Gastroesophageal sphincter (tissue), 4 donors: ENCODE measurements at regions not wholly inside any gene's neighbourhood (a gene's known extent, or its start where the extent isn't known, plus 50 kb on each side); places are given as distances from the start of the nearest gene placed in this dataset.

Source experiments
- ATAC-seq: fragments of 150-250 bp; one replicate; pipeline ENCODE4 v1.9.1; 2016; ENCODE audit warnings: mild to moderate bottlenecking, moderate library complexity
- H3K27ac ChIP-seq, 4 donors: fragments of 200-600 bp; sonication (generic) in 3 of 4; 1 replicate in 3 of 4; 2 replicates in 1 of 4; pipeline ENCODE4 v1.5.1; 2016 to 2019
- H3K27me3 ChIP-seq: fragments of 200-600 bp; sonication (generic); one replicate; pipeline ENCODE4 v1.5.1; 2019
- H3K36me3 ChIP-seq, 2 donors: fragments of 200-600 bp; sonication (generic); one replicate each; pipeline ENCODE4 v1.5.1; 2019; ENCODE audit warnings: control low read depth in 1 of 2
- H3K4me1 ChIP-seq, 3 donors: fragments of 200-600 bp; sonication (generic); 1 replicate in 2 of 3; 2 replicates in 1 of 3; pipeline ENCODE4 v1.5.1; 2016 to 2019; ENCODE audit warnings: control low read depth in 2 of 3
- H3K4me3 ChIP-seq, 2 donors: fragments of 200-600 bp; sonication (generic); one replicate each; pipeline ENCODE4 v1.5.1; 2019; ENCODE audit warnings: mild to moderate bottlenecking in 1 of 2, moderate library complexity in 1 of 2
- H3K9me3 ChIP-seq, 3 donors: fragments of 200-600 bp; sonication (generic); one replicate each; pipeline ENCODE4 v1.5.1; 2017 to 2019; ENCODE audit warnings: control low read depth in 2 of 3
- EP300 ChIP-seq: sonication (generic); formaldehyde crosslinking; IDR thresholded peaks from one replicate; pipeline ENCODE4 v1.6.1; 2017; ENCODE audit warnings: antibody characterized with exemption, mild to moderate bottlenecking
- POLR2A ChIP-seq, 2 donors: fragments of 450-650 bp; IDR thresholded peaks; one replicate each; pipeline ENCODE4 v1.6.1; 2017; ENCODE audit warnings: antibody characterized with exemption in 2 of 2, mild to moderate bottlenecking in 2 of 2, moderate library complexity in 1 of 2
- POLR2AphosphoS5 ChIP-seq: sonication (generic); formaldehyde crosslinking; IDR thresholded peaks from one replicate; pipeline ENCODE4 v1.6.1; 2017; ENCODE audit warnings: antibody characterized with exemption
- WGBS, 2 donors: methylation state at CpG; one replicate each; pipeline ENCODE4 v1.1.5; 2018; ENCODE audit warnings: low coverage in 1 of 2; 5-methylcytosine and 5-hydroxymethylcytosine counted together
- TF ChIP-seq, protein P1 (sequence below), 4 experiments: fragments of 200-600 bp in 2 of 4; fragments of 450-650 bp in 2 of 4; sonication (generic) in 1 of 4; IDR thresholded peaks; one replicate each; pipeline ENCODE4 v1.5.1; 2017 to 2019; ENCODE audit warnings: antibody characterized with exemption in 4 of 4, mild to moderate bottlenecking in 2 of 4, moderate library complexity in 2 of 4

DNA sequence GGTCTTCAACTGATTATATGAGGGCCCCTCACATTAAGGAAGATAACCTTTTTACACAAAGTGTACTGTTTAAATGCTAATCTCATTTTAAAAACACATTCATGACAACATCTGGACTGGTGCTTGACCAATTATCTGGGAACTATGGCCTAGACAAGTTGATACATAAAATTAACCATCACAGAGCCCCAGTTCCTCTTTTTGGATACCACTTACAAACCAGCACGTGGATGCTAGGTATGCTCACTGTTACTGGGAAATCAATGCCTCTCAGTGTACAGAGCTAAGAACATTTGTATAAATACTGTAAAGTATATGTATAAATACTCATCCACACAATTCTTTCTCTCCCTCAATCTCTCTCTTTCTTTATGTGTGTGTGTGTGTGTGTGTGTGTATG is 1217.8 kb upstream of the LRRTM3 start:
- Histone ChIP-seq H3K4me1 (no peaks in the 10 kb centered on the region), H3K4me3 (no peak overlapping the region), H3K27me3 (no peaks in the 10 kb centered on the region), H3K36me3 (no peaks in the 10 kb centered on the region), H3K9me3 (no peaks in the 10 kb centered on the region), H3K27ac (no peak overlapping the region)
- no peak for ATAC-seq
- no peak for TF ChIP-seq EP300
- TF ChIP-seq POLR2AphosphoS5: no peak
- TF ChIP-seq, protein P1, sequence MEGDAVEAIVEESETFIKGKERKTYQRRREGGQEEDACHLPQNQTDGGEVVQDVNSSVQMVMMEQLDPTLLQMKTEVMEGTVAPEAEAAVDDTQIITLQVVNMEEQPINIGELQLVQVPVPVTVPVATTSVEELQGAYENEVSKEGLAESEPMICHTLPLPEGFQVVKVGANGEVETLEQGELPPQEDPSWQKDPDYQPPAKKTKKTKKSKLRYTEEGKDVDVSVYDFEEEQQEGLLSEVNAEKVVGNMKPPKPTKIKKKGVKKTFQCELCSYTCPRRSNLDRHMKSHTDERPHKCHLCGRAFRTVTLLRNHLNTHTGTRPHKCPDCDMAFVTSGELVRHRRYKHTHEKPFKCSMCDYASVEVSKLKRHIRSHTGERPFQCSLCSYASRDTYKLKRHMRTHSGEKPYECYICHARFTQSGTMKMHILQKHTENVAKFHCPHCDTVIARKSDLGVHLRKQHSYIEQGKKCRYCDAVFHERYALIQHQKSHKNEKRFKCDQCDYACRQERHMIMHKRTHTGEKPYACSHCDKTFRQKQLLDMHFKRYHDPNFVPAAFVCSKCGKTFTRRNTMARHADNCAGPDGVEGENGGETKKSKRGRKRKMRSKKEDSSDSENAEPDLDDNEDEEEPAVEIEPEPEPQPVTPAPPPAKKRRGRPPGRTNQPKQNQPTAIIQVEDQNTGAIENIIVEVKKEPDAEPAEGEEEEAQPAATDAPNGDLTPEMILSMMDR (IDR thresholded peaks at IDR 0.05): no peak
- no peak for TF ChIP-seq POLR2A (IDR thresholded peaks at IDR 0.05)
- WGBS, 2 donors: 80% methylated on average over 1 of the region's 1 CpG; no CpG with 5 or more reads in 1 of the 2 donors

DNA sequence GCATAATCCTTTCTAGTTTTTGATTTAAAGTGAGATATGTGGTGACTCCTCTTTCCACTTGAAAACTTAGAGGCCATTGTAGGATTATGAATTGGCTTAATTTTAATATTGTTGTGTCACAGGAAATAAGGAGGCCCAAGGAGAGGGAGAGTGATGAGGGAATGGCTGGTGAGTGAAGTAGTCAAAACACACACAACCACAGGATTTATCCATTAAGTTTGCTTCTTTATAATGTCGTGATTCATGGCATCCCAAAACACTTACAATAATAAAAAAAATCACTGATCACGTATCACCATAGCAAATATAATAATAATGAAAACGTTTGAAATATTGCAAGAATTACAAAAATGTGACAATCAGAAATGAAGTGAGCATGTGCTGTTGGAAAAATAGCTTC is 1215.5 kb upstream of the LRRTM3 start:
- no peak for ATAC-seq
- no peak overlapping the region for H3K27ac ChIP-seq
- no peak overlapping the region for H3K4me3 ChIP-seq
- TF ChIP-seq, protein P1 (IDR thresholded peaks at IDR 0.05): no peak
- H3K36me3 ChIP-seq: no peaks in the 10 kb centered on the region
- H3K27me3 ChIP-seq: no peaks in the 10 kb centered on the region
- no peaks in the 10 kb centered on the region for H3K9me3 ChIP-seq
- H3K4me1 ChIP-seq: no peaks in the 10 kb centered on the region
- WGBS, 2 donors: 79 to 80% methylated on average over 3 of the region's 3 CpGs

DNA sequence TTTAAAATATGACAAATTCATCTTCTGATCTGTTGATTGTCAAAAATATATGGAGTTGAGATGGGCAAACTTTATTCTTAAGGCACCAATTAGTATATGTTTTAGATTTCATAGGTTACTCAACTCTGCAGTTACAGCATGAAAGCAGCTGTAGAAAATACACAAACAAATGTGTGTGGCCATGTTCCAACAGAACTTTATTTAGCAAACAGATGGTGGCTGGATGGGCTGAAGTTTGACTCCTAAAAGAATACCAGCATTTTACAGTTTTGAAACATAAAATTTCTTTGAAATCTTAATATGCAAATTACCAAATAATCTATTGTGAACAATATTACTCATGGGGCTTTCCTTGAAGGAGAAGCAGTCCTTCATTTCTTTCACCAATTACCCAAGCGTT is 1206.0 kb upstream of the LRRTM3 start:
- H3K4me3 ChIP-seq: no peak overlapping the region
- H3K36me3 ChIP-seq: no peaks in the 10 kb centered on the region
- H3K9me3 ChIP-seq: no peaks in the 10 kb centered on the region
- no peaks in the 10 kb centered on the region for H3K27me3 ChIP-seq
- no peak for ATAC-seq
- WGBS, 2 donors: 67 to 85% methylated on average over 1 of the region's 1 CpG
- H3K4me1 ChIP-seq: no peaks in the 10 kb centered on the region
- no peak for TF ChIP-seq EP300
- TF ChIP-seq, protein P1 (IDR thresholded peaks at IDR 0.05): no peak
- no peak for TF ChIP-seq POLR2AphosphoS5
- no peak overlapping the region for H3K27ac ChIP-seq

DNA sequence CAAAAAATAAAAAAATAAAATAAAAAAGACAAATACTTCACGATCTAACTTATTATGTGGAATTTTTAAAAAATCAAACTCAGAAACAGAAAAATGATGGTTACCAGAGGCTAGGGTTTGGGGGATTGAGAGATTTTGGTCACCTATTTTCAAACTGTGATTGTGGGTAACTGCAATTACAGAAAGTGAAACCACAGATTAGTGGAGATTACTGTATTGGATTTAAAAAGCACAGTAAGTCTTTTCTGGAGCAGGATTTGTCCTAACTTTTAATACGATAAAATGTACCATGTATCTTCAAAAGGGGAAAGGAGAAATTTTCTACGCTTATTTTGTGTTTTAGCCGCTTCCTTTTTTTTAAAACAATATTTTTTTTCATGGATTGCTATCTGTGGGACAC is 1204.9 kb upstream of the LRRTM3 start:
- ATAC-seq: no peak
- WGBS, 2 donors: 90 to 91% methylated on average over 4 of the region's 4 CpGs
- H3K36me3 ChIP-seq: no peaks in the 10 kb centered on the region
- no peaks in the 10 kb centered on the region for H3K4me1 ChIP-seq
- TF ChIP-seq, protein P1 (IDR thresholded peaks at IDR 0.05): no peak
- no peak for TF ChIP-seq EP300
- no peak for TF ChIP-seq POLR2A (IDR thresholded peaks at IDR 0.05)
- TF ChIP-seq POLR2AphosphoS5: no peak
- H3K9me3 ChIP-seq: no peaks in the 10 kb centered on the region
- H3K4me3 ChIP-seq: no peak overlapping the region
- no peaks in the 10 kb centered on the region for H3K27me3 ChIP-seq
- no peak overlapping the region for H3K27ac ChIP-seq

DNA sequence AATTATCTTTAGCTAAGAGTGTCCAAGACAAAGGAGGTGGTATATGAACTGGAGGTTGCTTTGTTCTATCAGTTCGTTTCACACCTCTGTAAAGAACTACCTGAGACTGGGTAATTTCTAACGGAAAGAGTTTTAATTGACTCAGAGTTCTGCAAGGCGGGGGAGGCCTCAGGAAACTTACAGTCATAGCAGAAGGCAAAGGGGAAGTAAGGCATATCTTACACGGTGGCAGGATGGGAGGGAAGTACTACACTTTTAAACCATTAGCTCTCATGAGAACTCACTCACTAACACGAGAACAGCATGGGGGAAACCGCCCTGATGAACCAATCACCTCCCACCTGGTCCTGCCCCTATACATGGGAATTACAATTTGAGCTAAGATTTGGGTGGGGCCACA is 1202.3 kb upstream of the LRRTM3 start:
- WGBS, 2 donors: 83 to 91% methylated on average over 3 to 6 of the region's 6 CpGs

More for the DNA sequence above, 1202.3 kb upstream of the LRRTM3 start:
- Histone ChIP-seq H3K9me3 (peaks cover 0 to 2% (median 0%) of the 10 kb centered on the region in 3 donors), H3K4me3 (no peak overlapping the region), H3K27me3 (no peaks in the 10 kb centered on the region), H3K4me1 (no peaks in the 10 kb centered on the region), H3K27ac (no peak overlapping the region), H3K36me3 (no peaks in the 10 kb centered on the region)
- no peak for ATAC-seq
- TF ChIP-seq, protein P1 (IDR thresholded peaks at IDR 0.05): no peak
- TF ChIP-seq POLR2AphosphoS5 (no peak), EP300 (no peak), POLR2A (IDR thresholded peaks at IDR 0.05) (no peak)
